ENCODE measurements at regions not wholly inside any gene's neighbourhood (a gene's known extent, or its start where the extent isn't known, plus 50 kb on each side); places are given as distances from the start of the nearest gene placed in this dataset.
"Not testable (repeated sequence)": the region's sequence is repeated elsewhere in the genome, so short reads cannot be mapped to it uniquely, and the experiment has no call there.

- not testable (repeated sequence) for H3K27ac ChIP-seq (replicated peaks); H3K4me3 ChIP-seq (replicated peaks; ENCODE audit: insufficient read depth, low read length); DNase-seq (ENCODE audit: low read depth in 1 of 2, low spot score in 1 of 2); H3K27me3 ChIP-seq (ENCODE audit: insufficient read depth, poor library complexity, severe bottlenecking)
Measured at GRCh38 chr7:63572956-63573355, 425.7 kb upstream of the ZNF722 start.

GRCh38 chr7:63573412-63573811, 425.2 kb upstream of the ZNF722 start:
- DNase-seq (ENCODE audit: low read depth in 1 of 2, low spot score in 1 of 2); H3K27me3 ChIP-seq (ENCODE audit: insufficient read depth, poor library complexity, severe bottlenecking); H3K27ac ChIP-seq (replicated peaks); H3K4me3 ChIP-seq (replicated peaks; ENCODE audit: insufficient read depth, low read length): not testable (repeated sequence)

- H3K4me3 ChIP-seq (replicated peaks; ENCODE audit: insufficient read depth, low read length); DNase-seq (ENCODE audit: low read depth in 1 of 2, low spot score in 1 of 2); H3K27me3 ChIP-seq (ENCODE audit: insufficient read depth, poor library complexity, severe bottlenecking); H3K27ac ChIP-seq (replicated peaks): not testable (repeated sequence)
Measured at GRCh38 chr7:63576421-63576820, 422.2 kb upstream of the ZNF722 start.

GRCh38 chr7:63577066-63577465, 421.6 kb upstream of the ZNF722 start:
- H3K27ac ChIP-seq (replicated peaks); DNase-seq (ENCODE audit: low read depth in 1 of 2, low spot score in 1 of 2); H3K27me3 ChIP-seq (ENCODE audit: insufficient read depth, poor library complexity, severe bottlenecking); H3K4me3 ChIP-seq (replicated peaks; ENCODE audit: insufficient read depth, low read length): not testable (repeated sequence)

- H3K27me3 ChIP-seq (ENCODE audit: insufficient read depth, poor library complexity, severe bottlenecking); H3K4me3 ChIP-seq (replicated peaks; ENCODE audit: insufficient read depth, low read length); H3K27ac ChIP-seq (replicated peaks); DNase-seq (ENCODE audit: low read depth in 1 of 2, low spot score in 1 of 2): not testable (repeated sequence)
Measured at GRCh38 chr7:63580045-63580444, 418.6 kb upstream of the ZNF722 start.

GRCh38 chr7:63580536-63581300, 417.9 kb upstream of the ZNF722 start:
- DNase-seq (ENCODE audit: low read depth in 1 of 2, low spot score in 1 of 2); H3K27me3 ChIP-seq (ENCODE audit: insufficient read depth, poor library complexity, severe bottlenecking); H3K27ac ChIP-seq (replicated peaks); H3K4me3 ChIP-seq (replicated peaks; ENCODE audit: insufficient read depth, low read length): not testable (repeated sequence)

GRCh38 chr7:63582771-63583170, 415.9 kb upstream of the ZNF722 start:
- not testable (repeated sequence) for DNase-seq (ENCODE audit: low read depth in 1 of 2, low spot score in 1 of 2); H3K4me3 ChIP-seq (replicated peaks; ENCODE audit: insufficient read depth, low read length); H3K27me3 ChIP-seq (ENCODE audit: insufficient read depth, poor library complexity, severe bottlenecking); H3K27ac ChIP-seq (replicated peaks)

GRCh38 chr7:63587151-63587853, 411.3 kb upstream of the ZNF722 start:
- H3K27ac ChIP-seq (replicated peaks); DNase-seq (ENCODE audit: low read depth in 1 of 2, low spot score in 1 of 2); H3K4me3 ChIP-seq (replicated peaks; ENCODE audit: insufficient read depth, low read length); H3K27me3 ChIP-seq (ENCODE audit: insufficient read depth, poor library complexity, severe bottlenecking): not testable (repeated sequence)

GRCh38 chr7:63591249-63591648, 407.4 kb upstream of the ZNF722 start:
- H3K27me3 ChIP-seq (ENCODE audit: insufficient read depth, poor library complexity, severe bottlenecking); DNase-seq (ENCODE audit: low read depth in 1 of 2, low spot score in 1 of 2); H3K4me3 ChIP-seq (replicated peaks; ENCODE audit: insufficient read depth, low read length); H3K27ac ChIP-seq (replicated peaks): not testable (repeated sequence)

- not testable (repeated sequence) for H3K27ac ChIP-seq (replicated peaks); H3K4me3 ChIP-seq (replicated peaks; ENCODE audit: insufficient read depth, low read length); H3K27me3 ChIP-seq (ENCODE audit: insufficient read depth, poor library complexity, severe bottlenecking); DNase-seq (ENCODE audit: low read depth in 1 of 2, low spot score in 1 of 2)
Measured at GRCh38 chr7:63603812-63604211, 394.8 kb upstream of the ZNF722 start.

GRCh38 chr7:63604853-63605252, 393.8 kb upstream of the ZNF722 start:
- DNase-seq (ENCODE audit: low read depth in 1 of 2, low spot score in 1 of 2); H3K27me3 ChIP-seq (ENCODE audit: insufficient read depth, poor library complexity, severe bottlenecking); H3K4me3 ChIP-seq (replicated peaks; ENCODE audit: insufficient read depth, low read length); H3K27ac ChIP-seq (replicated peaks): not testable (repeated sequence)

- H3K27me3 ChIP-seq (ENCODE audit: insufficient read depth, poor library complexity, severe bottlenecking); H3K4me3 ChIP-seq (replicated peaks; ENCODE audit: insufficient read depth, low read length); DNase-seq (ENCODE audit: low read depth in 1 of 2, low spot score in 1 of 2); H3K27ac ChIP-seq (replicated peaks): not testable (repeated sequence)
Measured at GRCh38 chr7:63617595-63617994, 381.1 kb upstream of the ZNF722 start.

GRCh38 chr7:63620169-63620735, 378.4 kb upstream of the ZNF722 start:
- not testable (repeated sequence) for H3K27me3 ChIP-seq (ENCODE audit: insufficient read depth, poor library complexity, severe bottlenecking); H3K4me3 ChIP-seq (replicated peaks; ENCODE audit: insufficient read depth, low read length); H3K27ac ChIP-seq (replicated peaks); DNase-seq (ENCODE audit: low read depth in 1 of 2, low spot score in 1 of 2)

GRCh38 chr7:63627590-63628485, 370.8 kb upstream of the ZNF722 start:
- not testable (repeated sequence) for H3K27me3 ChIP-seq (ENCODE audit: insufficient read depth, poor library complexity, severe bottlenecking); H3K27ac ChIP-seq (replicated peaks); DNase-seq (ENCODE audit: low read depth in 1 of 2, low spot score in 1 of 2); H3K4me3 ChIP-seq (replicated peaks; ENCODE audit: insufficient read depth, low read length)

All from HL-60 (cell line).